ENCODE measurements at regions not wholly inside any gene's neighbourhood (a gene's known extent, or its start where the extent isn't known, plus 50 kb on each side); places are given as distances from the start of the nearest gene placed in this dataset.
"Not testable (repeated sequence)": the region's sequence is repeated elsewhere in the genome, so short reads cannot be mapped to it uniquely, and the experiment has no call there.

DNA sequence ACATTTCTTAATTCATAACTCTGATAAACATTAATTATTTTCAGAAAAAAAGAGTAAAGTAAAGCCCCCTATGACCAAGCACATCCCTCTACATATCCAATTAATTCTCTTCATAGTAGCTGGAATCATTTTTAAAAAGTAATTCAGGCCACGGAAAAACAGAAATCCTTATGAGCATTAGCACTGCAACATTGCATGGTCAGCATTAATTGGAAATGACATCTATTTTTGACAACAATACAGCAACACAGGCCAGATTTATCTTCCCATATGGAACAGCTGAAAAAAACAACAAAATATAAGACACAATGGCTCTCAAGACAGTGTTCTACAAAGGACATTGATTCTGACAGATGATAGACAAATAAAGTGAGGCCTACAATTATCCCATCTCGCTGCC lies 236.6 kb downstream of the TMA16 start:
- ChIA-PET CTCF (no interaction called here), POLR2A (no interaction called here)
- DNase-seq (ENCODE audit: low read depth), result no peak
- Histone ChIP-seq H3K36me3 (ENCODE audit: control insufficient read depth, insufficient read depth, low read length) (no peaks in the 10 kb centered on the region), H3K4me3 (ENCODE audit: low read depth, low read length) (no peak overlapping the region), H3K27me3 (ENCODE audit: control insufficient read depth, insufficient read depth, low read length) (no peaks in the 10 kb centered on the region)
- TF ChIP-seq, protein P1, sequence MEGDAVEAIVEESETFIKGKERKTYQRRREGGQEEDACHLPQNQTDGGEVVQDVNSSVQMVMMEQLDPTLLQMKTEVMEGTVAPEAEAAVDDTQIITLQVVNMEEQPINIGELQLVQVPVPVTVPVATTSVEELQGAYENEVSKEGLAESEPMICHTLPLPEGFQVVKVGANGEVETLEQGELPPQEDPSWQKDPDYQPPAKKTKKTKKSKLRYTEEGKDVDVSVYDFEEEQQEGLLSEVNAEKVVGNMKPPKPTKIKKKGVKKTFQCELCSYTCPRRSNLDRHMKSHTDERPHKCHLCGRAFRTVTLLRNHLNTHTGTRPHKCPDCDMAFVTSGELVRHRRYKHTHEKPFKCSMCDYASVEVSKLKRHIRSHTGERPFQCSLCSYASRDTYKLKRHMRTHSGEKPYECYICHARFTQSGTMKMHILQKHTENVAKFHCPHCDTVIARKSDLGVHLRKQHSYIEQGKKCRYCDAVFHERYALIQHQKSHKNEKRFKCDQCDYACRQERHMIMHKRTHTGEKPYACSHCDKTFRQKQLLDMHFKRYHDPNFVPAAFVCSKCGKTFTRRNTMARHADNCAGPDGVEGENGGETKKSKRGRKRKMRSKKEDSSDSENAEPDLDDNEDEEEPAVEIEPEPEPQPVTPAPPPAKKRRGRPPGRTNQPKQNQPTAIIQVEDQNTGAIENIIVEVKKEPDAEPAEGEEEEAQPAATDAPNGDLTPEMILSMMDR (IDR thresholded peaks at IDR 0.05; ENCODE audit: insufficient read depth, low read depth, low read length), result no peak

DNA sequence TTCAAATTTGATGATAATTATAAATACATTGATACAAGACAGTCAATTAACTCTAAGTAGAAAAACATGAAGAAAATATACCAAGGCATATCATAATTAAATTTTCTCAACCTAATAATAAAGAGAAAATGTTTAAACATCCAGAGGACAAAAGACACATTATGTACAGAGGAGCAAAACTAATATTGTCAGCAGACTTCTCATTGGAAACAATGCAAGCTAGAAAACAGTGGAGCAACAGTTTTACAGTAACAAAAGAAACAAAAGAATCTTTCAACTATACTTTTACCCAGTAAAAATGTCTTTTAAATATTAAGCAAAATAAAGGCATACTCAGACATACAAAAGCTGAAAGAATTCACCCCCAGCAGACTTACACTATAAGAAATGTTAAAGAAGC lies 238.0 kb downstream of the TMA16 start:
- Histone ChIP-seq H3K36me3 (ENCODE audit: control insufficient read depth, insufficient read depth, low read length) (no peaks in the 10 kb centered on the region), H3K27me3 (ENCODE audit: control insufficient read depth, insufficient read depth, low read length) (no peaks in the 10 kb centered on the region), H3K4me3 (ENCODE audit: low read depth, low read length) (no peak overlapping the region)
- TF ChIP-seq, protein P1 (IDR thresholded peaks at IDR 0.05; ENCODE audit: insufficient read depth, low read depth, low read length), result no peak
- CTCF ChIA-PET, result no interaction called here
- DNase-seq (ENCODE audit: low read depth), result no peak
- POLR2A ChIA-PET, result no interaction called here

DNA sequence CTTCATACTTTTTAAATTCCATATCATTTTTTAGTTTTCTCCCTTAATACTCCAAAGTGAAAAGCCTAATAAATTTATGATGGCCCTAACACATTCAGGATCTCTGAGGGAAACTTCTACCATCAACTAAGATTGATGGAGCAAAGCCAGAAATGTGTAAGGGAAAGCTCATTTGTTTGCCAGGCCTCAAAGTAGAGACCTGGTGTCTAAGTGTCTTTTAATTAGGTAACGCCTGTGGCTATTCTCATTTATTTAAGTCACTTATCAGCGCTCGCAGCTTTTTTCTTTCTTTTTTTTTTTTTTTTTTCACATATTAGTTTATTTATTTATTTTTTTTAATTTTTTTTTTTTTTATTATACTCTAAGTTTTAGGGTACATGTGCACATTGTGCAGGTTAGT lies 242.4 kb downstream of the TMA16 start:
- no peaks in the 10 kb centered on the region for H3K36me3 ChIP-seq (ENCODE audit: control insufficient read depth, insufficient read depth, low read length)
- H3K27me3 ChIP-seq (ENCODE audit: control insufficient read depth, insufficient read depth, low read length), result no peaks in the 10 kb centered on the region
- TF ChIP-seq, protein P1 (IDR thresholded peaks at IDR 0.05; ENCODE audit: insufficient read depth, low read depth, low read length), result no peak
- ChIA-PET POLR2A (no interaction called here), CTCF (no interaction called here)
- H3K4me3 ChIP-seq (ENCODE audit: low read depth, low read length), result no peak overlapping the region
- DNase-seq (ENCODE audit: low read depth), result no peak

DNA sequence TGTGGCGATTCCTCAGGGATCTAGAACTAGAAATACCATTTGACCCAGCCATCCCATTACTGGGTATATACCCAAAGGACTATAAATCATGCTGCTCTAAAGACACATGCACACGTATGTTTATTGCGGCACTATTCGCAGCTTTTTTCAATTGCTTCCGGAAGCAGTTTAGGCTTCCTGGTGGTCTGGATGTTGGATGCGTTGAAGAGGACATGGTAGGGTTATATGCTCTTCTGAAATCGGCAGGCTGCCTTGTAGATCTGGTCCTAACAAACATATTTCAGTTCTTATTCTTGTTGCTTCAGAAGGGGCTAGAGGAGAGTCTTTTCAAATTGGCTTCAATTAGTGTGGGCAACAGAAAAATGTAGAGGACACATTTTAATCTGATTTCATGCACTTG lies 243.4 kb downstream of the TMA16 start:
- CTCF ChIA-PET; H3K4me3 ChIP-seq (ENCODE audit: low read depth, low read length); H3K27me3 ChIP-seq (ENCODE audit: control insufficient read depth, insufficient read depth, low read length); POLR2A ChIA-PET; DNase-seq (ENCODE audit: low read depth); H3K36me3 ChIP-seq (ENCODE audit: control insufficient read depth, insufficient read depth, low read length): not testable (repeated sequence)

DNA sequence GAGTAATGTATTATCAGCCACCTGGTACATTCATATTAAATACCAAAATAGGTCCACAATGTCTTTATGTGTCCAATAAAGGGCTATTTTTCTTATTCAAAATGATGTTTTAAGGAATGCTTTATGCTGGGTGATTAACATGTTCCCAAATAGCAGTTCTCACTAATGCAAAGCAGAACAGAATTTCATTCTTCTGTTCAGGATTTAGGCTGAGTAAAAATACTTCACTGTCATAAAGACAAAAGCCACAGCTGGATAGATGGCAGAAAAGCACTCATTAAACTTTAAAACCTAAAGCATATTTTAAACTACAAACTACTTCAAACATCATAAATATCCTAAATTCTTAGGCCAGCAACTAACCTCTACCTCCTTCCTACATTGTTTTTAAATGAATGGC lies 244.0 kb downstream of the TMA16 start:
- TF ChIP-seq, protein P1 (IDR thresholded peaks at IDR 0.05; ENCODE audit: insufficient read depth, low read depth, low read length), result no peak
- Histone ChIP-seq H3K27me3 (ENCODE audit: control insufficient read depth, insufficient read depth, low read length) (no peaks in the 10 kb centered on the region), H3K4me3 (ENCODE audit: low read depth, low read length) (no peak overlapping the region), H3K36me3 (ENCODE audit: control insufficient read depth, insufficient read depth, low read length) (no peaks in the 10 kb centered on the region)
- CTCF ChIA-PET, result no interaction called here
- DNase-seq (ENCODE audit: low read depth), result no peak
- POLR2A ChIA-PET, result no interaction called here

DNA sequence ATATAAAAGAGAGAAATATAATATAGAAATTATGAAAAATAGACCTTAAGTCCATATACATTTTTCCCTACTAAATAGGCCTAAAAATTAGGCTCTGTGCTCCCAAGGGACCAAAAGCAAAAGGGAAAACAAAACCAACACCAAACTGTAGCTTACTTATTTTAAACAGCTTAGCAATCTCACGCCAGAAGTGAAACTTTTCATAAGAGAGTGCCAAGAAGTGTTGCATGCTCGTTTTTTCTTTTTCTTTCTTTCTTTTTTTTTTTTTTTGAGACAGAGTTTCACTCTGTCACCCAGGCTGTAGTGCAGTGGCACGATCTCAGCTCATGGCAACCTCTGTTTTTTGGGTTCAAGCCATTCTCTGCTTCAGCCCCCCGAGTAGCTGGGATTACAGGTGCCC lies 250.4 kb downstream of the TMA16 start:
- POLR2A ChIA-PET, result no interaction called here
- no peak for DNase-seq (ENCODE audit: low read depth)
- H3K27me3 ChIP-seq (ENCODE audit: control insufficient read depth, insufficient read depth, low read length), result no peaks in the 10 kb centered on the region
- H3K36me3 ChIP-seq (ENCODE audit: control insufficient read depth, insufficient read depth, low read length), result no peaks in the 10 kb centered on the region
- TF ChIP-seq, protein P1 (IDR thresholded peaks at IDR 0.05; ENCODE audit: insufficient read depth, low read depth, low read length), result no peak
- CTCF ChIA-PET, result no interaction called here
- no peak overlapping the region for H3K4me3 ChIP-seq (ENCODE audit: low read depth, low read length)

Data from BJ (cell line).